ENCODE measurements at regions not wholly inside any gene's neighbourhood (a gene's known extent, or its start where the extent isn't known, plus 50 kb on each side); places are given as distances from the start of the nearest gene placed in this dataset.

DNA sequence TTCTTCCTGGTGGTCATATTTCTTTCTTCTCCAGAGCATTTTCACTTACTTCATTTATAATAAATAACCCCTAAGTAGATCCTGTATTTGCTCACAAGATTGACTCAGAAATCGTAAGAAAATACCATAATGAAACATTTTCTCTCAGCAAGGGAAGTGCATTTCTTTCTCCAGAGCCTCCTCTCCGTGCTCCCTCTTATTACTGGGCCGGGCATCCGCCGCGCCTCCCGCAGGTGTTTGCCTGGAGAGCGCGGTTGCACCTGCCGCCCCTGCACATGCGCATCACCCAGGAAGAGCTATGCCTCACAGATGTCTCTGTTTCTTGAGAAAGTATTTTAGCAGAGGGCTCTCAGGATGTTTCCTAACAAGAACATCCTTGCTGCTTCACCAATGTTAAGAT lies 509.2 kb downstream of the TCERG1L start:
- no peak for TF ChIP-seq GATA2 (IDR thresholded peaks at IDR 0.05; ENCODE audit: low read depth, low read length)
- TF ChIP-seq GATA3 (IDR thresholded peaks at IDR 0.05; ENCODE audit: low read depth, low read length), result no peak

All from SH-SY5Y (cell line).